GM23248 (cell line): ENCODE measurements at regions not wholly inside any gene's neighbourhood (a gene's known extent, or its start where the extent isn't known, plus 50 kb on each side); places are given as distances from the start of the nearest gene placed in this dataset.

Source experiments
- DNase-seq: peaks from one replicate; pipeline ENCODE4 v3.0.0-alpha.2; 2015
- H2AFZ ChIP-seq: fragments of 200-600 bp; sonication (generic); 2 replicates; pipeline ENCODE4 v1.6.1; 2016; ENCODE audit warnings: antibody characterized with exemption
- H3F3A ChIP-seq: fragments of 200-600 bp; sonication (generic); 2 replicates; pipeline ENCODE4 v1.6.1; 2016; ENCODE audit warnings: mild to moderate bottlenecking, antibody characterized with exemption, mixed run types; ENCODE audit not compliant: insufficient read depth
- H3K27ac ChIP-seq: fragments of 200-600 bp; sonication (generic); 2 replicates; pipeline ENCODE4 v1.5.1; 2016; ENCODE audit warnings: mild to moderate bottlenecking
- H3K27me3 ChIP-seq: fragments of 200-600 bp; sonication (generic); replicated peaks from 2 replicates; pipeline ENCODE4 v1.6.1; 2016; ENCODE audit warnings: mild to moderate bottlenecking; ENCODE audit not compliant: insufficient read depth
- H3K36me3 ChIP-seq: fragments of 200-600 bp; sonication (generic); 2 replicates; pipeline ENCODE4 v1.6.1; 2016; ENCODE audit warnings: low read depth, mild to moderate bottlenecking
- H3K4me1 ChIP-seq: fragments of 200-600 bp; sonication (generic); 2 replicates; pipeline ENCODE4 v1.6.1; 2016; ENCODE audit warnings: mild to moderate bottlenecking; ENCODE audit not compliant: insufficient read depth
- H3K4me2 ChIP-seq: fragments of 200-600 bp; sonication (generic); one replicate; pipeline ENCODE4 v1.6.1; 2016; ENCODE audit warnings: mild to moderate bottlenecking; ENCODE audit not compliant: unreplicated experiment
- H3K4me3 ChIP-seq: fragments of 200-600 bp; sonication (generic); 2 replicates; pipeline ENCODE4 v1.5.1; 2016; ENCODE audit warnings: mild to moderate bottlenecking
- H3K79me2 ChIP-seq: fragments of 200-600 bp; sonication (generic); 2 replicates; pipeline ENCODE4 v1.6.1; 2016; ENCODE audit warnings: mild to moderate bottlenecking; ENCODE audit not compliant: insufficient read depth
- H3K9ac ChIP-seq: fragments of 200-600 bp; sonication (generic); 2 replicates; pipeline ENCODE4 v1.6.1; 2016; ENCODE audit warnings: mild to moderate bottlenecking
- H3K9me2 ChIP-seq: fragments of 200-600 bp; sonication (generic); 2 replicates; pipeline ENCODE4 v1.6.1; 2016; ENCODE audit warnings: mixed run types, mild to moderate bottlenecking, moderate library complexity; ENCODE audit not compliant: insufficient read depth
- H3K9me3 ChIP-seq: fragments of 200-600 bp; sonication (generic); one replicate; pipeline ENCODE4 v1.6.1; 2017; ENCODE audit warnings: low read depth
- H4K20me1 ChIP-seq: fragments of 200-600 bp; sonication (generic); 2 replicates; pipeline ENCODE4 v1.6.0; 2016; ENCODE audit not compliant: insufficient read depth
- EZH2 ChIP-seq: fragments of 200-600 bp; sonication (generic); IDR thresholded peaks from 2 replicates; pipeline ENCODE4 v1.6.1; 2018; ENCODE audit warnings: antibody characterized with exemption, mild to moderate bottlenecking; ENCODE audit not compliant: insufficient read depth, poor library complexity, severe bottlenecking
- EZH2phosphoT487 ChIP-seq: fragments of 200-600 bp; sonication (generic); IDR thresholded peaks from 2 replicates; pipeline ENCODE4 v1.6.1; 2018; ENCODE audit warnings: antibody characterized with exemption, moderate library complexity, mild to moderate bottlenecking, low read depth; ENCODE audit not compliant: insufficient read depth
- WGBS, 2 experiments: methylation state at CpG; one replicate each; pipeline ENCODE4 v1.1.6; 2015 to 2017; ENCODE audit warnings: low lambda C conversion rate in 2 of 2, low coverage in 1 of 2; ENCODE audit errors: missing lambda C conversion rate in 2 of 2; 5-methylcytosine and 5-hydroxymethylcytosine counted together
- in situ Hi-C: fragments of 300-500 bp; cut with MboI; formaldehyde crosslinking; loops from 2 replicates; pipeline ENCODE4 v1.15.0; 2020

DNA sequence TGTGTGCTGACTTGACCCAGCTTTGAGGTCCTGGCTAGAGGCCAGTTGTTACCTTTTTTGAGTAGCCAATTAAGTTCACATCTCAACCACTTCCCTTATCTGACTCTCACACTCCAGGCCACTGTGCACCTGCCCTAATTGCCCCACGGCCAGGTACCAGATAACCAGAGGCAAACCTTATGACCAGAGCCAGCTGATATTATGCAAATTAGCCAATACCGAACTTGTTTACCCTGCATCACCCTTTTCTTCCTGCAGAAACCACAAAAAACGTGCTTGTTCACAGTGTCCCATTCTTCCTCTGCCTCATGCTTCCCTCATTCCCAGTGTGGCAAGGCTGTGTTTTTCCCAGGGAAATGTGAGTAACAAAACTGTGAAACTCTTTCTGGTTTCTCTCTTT lies 89.3 kb downstream of the HTR1B start:
- WGBS, 2 experiments, result 36 to 50% methylated on average over 3 of the region's 3 CpGs
- H4K20me1 ChIP-seq, result no peaks in the 10 kb centered on the region
- H3K9me2 ChIP-seq, result no peaks in the 10 kb centered on the region
- no peak overlapping the region for H3K4me2 ChIP-seq
- in situ Hi-C loops, result no loop called here
- no peaks in the 10 kb centered on the region for H3K9me3 ChIP-seq
- TF ChIP-seq EZH2phosphoT487, result no peak
- no peak for TF ChIP-seq EZH2
- H3K4me3 ChIP-seq, result no peak overlapping the region
- no peak overlapping the region for H2AFZ ChIP-seq
- H3F3A ChIP-seq, result no peaks in the 10 kb centered on the region
- no peak overlapping the region for H3K27ac ChIP-seq
- no peak for DNase-seq
- H3K9ac ChIP-seq, result no peak overlapping the region
- H3K79me2 ChIP-seq, result no peaks in the 10 kb centered on the region
- H3K27me3 ChIP-seq, result no peaks in the 10 kb centered on the region
- no peaks in the 10 kb centered on the region for H3K4me1 ChIP-seq
- no peaks in the 10 kb centered on the region for H3K36me3 ChIP-seq

GRCh38 chr6:77371748-77372147 lies 91.5 kb downstream of the HTR1B start:
- H3K4me1 ChIP-seq, result no peaks in the 10 kb centered on the region
- no peak overlapping the region for H3K4me2 ChIP-seq
- no peaks in the 10 kb centered on the region for H3K9me3 ChIP-seq
- WGBS, 2 experiments, result 35 to 37% methylated on average over 5 of the region's 5 CpGs
- H3K36me3 ChIP-seq, result no peaks in the 10 kb centered on the region
- DNase-seq, result no peak
- peaks cover 17% of the 10 kb centered on the region; the same call in 1 of the 2 replicates for H3K79me2 ChIP-seq
- in situ Hi-C loops, result no loop called here
- no peak overlapping the region for H3K9ac ChIP-seq
- H3K27ac ChIP-seq, result no peak overlapping the region
- H4K20me1 ChIP-seq, result no peaks in the 10 kb centered on the region
- H2AFZ ChIP-seq, result no peak overlapping the region
- H3F3A ChIP-seq, result no peaks in the 10 kb centered on the region
- no peak overlapping the region for H3K4me3 ChIP-seq
- no peaks in the 10 kb centered on the region for H3K27me3 ChIP-seq
- H3K9me2 ChIP-seq, result no peaks in the 10 kb centered on the region
- TF ChIP-seq EZH2phosphoT487, result no peak
- no peak for TF ChIP-seq EZH2

DNA sequence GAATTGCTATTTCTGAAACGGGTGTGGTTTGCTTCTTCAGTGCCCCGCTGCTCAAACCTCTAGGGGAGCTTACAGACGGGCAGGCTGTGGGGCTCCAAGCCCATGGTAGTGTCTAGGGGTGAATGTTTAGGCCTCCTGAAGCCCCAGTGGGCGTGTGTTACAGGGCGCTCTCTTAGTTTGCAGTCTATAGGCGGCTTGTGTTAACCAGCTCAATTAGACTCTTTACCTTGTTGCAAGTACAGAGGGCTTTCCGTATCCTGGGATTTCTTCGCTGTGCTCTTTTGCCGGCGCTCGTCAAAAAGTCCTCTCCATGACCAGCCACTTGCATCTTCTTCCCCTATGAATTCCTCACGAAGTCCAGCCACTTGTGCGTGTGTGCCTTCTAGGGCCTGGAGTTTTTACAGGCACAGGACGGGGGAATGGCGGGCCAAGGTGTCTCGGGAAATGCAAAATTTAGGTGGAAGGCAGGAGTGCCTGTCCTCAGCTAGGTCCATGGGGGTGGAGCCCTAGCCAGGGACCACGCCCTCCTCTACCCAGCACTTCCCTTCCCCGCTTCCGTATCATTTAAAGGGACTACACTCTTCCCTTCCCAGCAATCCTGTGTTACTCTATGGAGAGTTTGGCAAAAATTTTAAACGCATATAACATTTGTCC lies 94.5 kb downstream of the HTR1B start:
- Histone ChIP-seq H3F3A (no peaks in the 10 kb centered on the region), H3K9me2 (no peaks in the 10 kb centered on the region), H3K79me2 (peaks cover 21% of the 10 kb centered on the region; the same call in 1 of the 2 replicates), H3K4me1 (no peaks in the 10 kb centered on the region), H3K4me2 (peak overlapping the region; percentile 87), H3K27ac (peak overlapping the region; percentile 30; the same call in 1 of the 2 replicates), H3K9ac (peak overlapping the region; percentile 77), H3K27me3 (no peaks in the 10 kb centered on the region), H4K20me1 (no peaks in the 10 kb centered on the region), H2AFZ (peak overlapping the region; percentile 94), H3K9me3 (no peaks in the 10 kb centered on the region), H3K36me3 (no peaks in the 10 kb centered on the region), H3K4me3 (peak overlapping the region; percentile 83)
- in situ Hi-C loops, result no loop called here
- 15 to 26% methylated on average over 20 of the region's 20 CpGs for WGBS, 2 experiments
- no peak for TF ChIP-seq EZH2
- TF ChIP-seq EZH2phosphoT487, result no peak
- peak; percentile 60 for DNase-seq

DNA sequence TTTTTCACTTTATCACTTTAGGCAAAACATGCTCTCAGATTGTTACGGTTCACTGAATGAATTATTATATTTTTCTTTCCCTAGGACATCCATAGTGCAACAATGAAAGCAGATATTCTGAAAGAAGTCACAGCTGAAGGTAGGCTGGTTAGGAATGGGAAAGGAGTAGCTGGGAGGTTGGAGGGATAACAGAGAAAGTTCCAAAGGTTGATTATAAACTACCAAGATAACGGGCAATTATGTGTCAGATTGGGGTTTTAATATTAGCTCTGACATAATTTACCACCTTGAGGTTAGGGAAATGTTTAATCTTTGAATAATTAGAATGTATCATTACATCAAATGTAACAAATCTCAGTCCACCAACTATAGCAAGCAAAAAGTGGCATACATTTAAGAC lies 96.5 kb downstream of the HTR1B start:
- H3K4me2 ChIP-seq, result no peak overlapping the region
- 57 to 63% methylated on average over 2 of the region's 2 CpGs for WGBS, 2 experiments

More for the DNA sequence above, 96.5 kb downstream of the HTR1B start:
- no peak overlapping the region for H3K9ac ChIP-seq
- no peaks in the 10 kb centered on the region for H3K9me2 ChIP-seq
- no peak overlapping the region for H3K27ac ChIP-seq
- H3K9me3 ChIP-seq, result no peaks in the 10 kb centered on the region
- TF ChIP-seq EZH2 (no peak), EZH2phosphoT487 (no peak)
- H3K36me3 ChIP-seq, result no peaks in the 10 kb centered on the region
- no peaks in the 10 kb centered on the region for H3K4me1 ChIP-seq
- no peaks in the 10 kb centered on the region for H4K20me1 ChIP-seq
- DNase-seq, result no peak
- in situ Hi-C loops, result no loop called here
- H2AFZ ChIP-seq, result no peak overlapping the region
- no peaks in the 10 kb centered on the region for H3F3A ChIP-seq
- no peak overlapping the region for H3K4me3 ChIP-seq
- peaks cover 21% of the 10 kb centered on the region; the same call in 1 of the 2 replicates for H3K79me2 ChIP-seq
- no peaks in the 10 kb centered on the region for H3K27me3 ChIP-seq
